Fibroblast of skin of right biceps (primary cell): ENCODE measurements at regions not wholly inside any gene's neighbourhood (a gene's known extent, or its start where the extent isn't known, plus 50 kb on each side); places are given as distances from the start of the nearest gene placed in this dataset.
"Not testable (repeated sequence)": the region's sequence is repeated elsewhere in the genome, so short reads cannot be mapped to it uniquely, and the experiment has no call there.

Source experiments
- DNase-seq: peaks from one replicate; pipeline ENCODE4 v3.0.0-alpha.2; 2013

DNA sequence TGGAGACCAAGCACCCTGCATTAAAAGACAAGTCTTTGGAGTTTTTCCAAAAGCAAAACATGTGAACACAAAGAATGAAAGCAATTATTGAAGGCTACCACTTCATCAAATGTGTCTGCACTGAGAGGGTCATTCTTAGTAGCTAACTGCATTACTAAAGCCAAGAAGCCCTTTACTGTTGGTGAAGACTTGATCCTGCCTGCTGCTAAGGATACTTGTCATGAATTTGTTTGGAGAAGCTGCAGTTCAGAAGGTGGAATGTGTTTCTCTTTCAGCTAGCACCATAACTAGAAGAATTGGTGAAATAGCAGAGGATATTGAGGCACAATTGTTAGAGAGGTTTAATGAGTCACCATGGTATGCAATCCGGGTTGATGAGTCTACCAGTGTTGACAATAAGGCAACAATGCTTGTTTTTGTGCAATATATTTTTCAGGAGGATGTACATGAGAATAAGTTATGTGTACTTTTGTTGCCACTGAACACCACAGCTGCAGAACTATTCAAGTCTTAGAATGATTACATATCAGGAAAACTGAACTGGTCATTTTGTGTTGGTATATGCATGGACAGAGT is 457.3 kb upstream of the ISX start:
- DNase-seq: peak; percentile 15

DNA sequence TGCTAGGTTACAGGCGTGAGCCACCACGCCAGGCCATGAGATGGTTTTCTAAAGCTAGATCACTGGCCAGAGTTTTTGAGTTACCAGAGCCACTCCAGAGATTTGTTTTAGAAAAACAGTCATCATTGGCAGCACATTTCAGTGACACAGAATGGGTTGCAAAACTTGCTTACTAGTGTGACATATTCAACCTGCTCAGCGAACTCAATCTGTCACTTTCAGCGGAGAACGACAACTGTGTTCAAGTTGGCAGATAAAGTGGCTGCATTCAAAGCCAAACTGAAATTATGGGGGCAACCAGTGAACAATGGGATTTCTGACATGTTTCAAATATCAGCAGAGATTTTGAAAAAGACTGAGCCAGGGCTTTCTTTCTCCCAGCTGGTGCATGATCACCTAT is 456.3 kb upstream of the ISX start:
- no peak for DNase-seq

DNA sequence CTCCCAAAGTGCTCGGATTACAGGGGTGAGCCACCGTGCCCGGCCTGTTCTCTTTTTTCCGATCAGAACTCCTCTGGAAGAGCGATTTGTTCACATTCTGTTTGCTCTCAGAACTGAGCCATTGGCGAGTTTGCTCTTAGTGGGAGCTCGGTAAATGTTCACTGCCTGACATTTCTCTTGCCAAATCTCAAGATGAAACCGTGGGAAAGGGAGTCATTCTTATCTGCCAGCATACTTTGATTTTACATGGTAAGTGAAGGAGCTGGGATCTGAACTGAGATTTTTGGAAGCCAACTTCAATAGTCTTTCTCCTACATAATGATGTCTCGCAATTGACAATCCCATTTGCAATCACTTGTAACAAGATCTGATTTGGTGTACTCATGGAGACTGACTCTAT is 445.8 kb upstream of the ISX start:
- DNase-seq: no peak

DNA sequence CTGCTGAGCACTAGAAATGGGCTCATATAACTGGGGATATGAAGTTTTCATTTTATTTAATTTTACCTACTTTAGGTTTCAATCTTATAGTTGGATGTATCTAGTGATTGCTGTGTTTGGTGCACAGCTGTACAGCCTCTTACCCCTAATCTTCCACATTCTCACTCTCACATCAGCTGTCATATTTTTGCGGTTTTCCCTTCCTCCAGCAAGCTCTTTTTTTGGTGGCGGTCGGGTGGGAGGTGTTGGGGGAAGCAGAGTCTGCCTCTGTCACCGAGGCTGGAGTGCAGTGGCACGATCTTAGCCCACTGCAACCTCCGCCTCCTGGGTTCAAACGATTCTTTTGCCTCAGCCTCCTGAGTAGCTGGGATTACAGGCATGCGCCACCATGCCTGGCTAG is 445.1 kb upstream of the ISX start:
- no peak for DNase-seq

DNA sequence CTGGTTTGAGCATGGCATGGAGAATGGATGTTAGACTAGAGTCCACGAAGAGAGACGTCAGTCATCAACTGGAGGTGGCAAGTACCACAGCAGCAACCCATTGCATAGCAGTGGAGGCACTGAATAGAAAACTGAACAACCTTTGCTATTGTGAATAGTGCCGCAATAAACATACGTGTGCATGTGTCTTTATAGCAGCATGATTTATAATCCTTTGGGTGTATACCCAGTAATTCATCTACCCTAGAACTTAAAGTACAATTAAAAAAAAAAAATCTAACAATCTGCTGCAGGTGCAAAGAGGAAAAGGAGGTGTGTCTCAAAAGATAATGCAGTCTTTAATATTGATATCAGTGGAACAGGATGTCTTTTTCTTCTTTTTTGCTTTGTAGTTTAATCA is 443.4 kb upstream of the ISX start:
- no peak for DNase-seq

DNA sequence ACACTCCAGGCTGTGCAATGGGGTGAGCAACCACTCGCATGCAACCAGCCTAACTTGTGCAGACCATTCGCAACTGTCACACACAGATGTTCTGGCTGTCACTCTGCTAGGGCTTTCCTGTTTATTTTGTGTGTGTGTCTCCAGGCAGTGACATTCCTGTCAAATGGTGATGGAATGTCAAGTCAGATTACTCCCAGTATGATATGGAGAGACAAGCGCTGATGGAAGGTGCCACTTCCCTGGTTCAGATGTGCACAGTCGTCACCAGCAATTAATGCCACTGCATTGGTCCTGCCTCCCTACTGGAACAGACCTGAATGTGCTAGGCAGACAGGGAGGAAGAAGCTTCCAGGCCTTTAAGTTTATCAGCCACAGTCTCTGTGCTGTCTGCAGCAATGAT is 442.4 kb upstream of the ISX start:
- DNase-seq: no peak

DNA sequence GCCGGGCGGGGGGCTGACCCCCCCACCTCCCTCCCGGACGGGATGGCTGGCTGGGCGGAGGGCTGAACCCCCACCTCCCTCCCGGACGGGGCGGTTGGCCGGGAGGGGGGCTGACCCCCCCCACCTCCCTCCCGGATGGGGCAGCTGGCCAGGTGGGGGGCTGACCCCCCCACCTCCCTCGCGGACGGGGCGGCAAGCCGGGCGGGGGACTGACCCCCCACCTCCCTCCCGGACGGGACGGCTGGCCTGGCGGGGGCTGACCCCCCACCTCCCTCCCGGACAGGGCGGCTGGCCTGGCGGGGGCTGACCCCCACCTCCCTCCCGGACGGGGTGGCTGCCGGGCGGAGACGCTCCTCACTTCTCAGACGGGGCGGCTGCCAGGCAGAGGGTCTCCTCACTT is 440.1 kb upstream of the ISX start:
- not testable (repeated sequence) for DNase-seq

DNA sequence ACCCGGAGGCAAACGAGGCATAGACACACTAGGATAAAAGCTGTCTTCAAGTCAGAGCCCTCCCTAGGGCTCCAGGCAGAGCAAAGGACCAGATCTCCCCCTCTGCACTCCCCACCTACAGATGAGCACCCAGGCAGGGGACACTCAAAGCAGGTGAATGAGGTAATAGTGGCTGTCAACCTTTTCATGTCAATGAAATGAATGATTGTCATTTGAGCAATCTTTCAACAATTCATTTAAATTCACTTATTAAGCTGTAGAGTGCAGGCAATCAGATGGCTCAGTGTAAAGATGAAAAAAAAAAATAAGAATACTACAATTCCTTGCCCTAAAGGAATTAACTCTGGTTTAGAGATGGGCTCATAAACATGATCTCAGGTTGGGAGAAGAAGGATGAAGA is 427.8 kb upstream of the ISX start:
- no peak for DNase-seq

DNA sequence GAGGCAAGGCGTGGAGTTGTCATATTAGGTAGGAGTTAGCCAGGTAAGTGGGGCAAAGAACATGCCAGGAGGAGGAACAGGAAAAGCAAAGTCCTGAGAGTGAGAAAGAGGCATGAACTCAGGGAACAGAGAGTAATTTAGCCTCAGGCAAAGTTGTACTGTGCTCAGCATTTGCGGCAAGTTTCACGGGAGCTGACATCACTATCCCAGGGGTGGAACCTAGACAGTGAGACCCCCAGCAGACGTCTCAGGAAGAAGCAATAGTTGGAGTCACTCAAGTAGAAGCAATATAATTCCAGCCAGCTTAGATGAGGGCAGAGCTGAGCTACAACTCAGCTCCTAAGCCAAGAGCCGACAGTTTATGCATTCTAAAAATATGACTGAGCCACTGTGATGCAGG is 426.0 kb upstream of the ISX start:
- DNase-seq: no peak

DNA sequence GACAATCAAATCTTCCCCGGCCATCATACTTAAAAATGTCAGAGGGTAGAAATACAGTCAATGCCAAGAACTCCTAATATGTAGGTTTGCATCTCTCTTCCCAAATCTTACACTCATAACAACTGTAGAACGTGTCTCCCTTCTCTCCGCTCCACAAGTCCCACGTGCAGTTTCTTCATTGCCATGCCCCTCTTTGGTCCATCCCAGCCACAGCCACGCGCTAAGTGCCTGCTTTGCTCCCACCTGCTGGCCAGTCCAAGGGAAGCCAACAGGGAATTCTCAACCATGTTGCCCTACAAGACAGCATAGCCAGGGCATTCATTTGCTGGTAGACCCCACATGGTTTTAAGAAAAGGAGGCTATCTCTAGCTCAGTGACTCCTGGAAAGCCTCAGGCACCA is 420.6 kb upstream of the ISX start:
- no peak for DNase-seq

DNA sequence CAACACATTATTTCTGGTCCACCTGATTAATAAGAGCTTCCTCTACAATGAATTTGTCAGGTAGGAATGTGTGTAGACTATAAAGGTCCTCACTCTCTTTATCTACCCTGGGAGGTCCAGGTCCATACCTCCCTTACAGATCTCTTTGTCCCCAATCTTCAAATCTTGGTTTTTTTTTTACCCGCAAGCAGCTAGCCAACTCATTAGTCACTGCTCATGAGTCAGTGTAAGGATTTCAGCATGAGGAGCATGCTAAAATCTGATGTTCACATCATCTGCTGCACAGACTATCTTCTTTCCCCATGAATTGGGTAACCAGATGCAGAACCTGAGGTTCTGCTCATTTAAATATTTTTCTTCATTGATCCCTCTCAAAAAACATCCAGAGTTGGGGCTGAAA is 397.0 kb upstream of the ISX start:
- peak; percentile 65 for DNase-seq

DNA sequence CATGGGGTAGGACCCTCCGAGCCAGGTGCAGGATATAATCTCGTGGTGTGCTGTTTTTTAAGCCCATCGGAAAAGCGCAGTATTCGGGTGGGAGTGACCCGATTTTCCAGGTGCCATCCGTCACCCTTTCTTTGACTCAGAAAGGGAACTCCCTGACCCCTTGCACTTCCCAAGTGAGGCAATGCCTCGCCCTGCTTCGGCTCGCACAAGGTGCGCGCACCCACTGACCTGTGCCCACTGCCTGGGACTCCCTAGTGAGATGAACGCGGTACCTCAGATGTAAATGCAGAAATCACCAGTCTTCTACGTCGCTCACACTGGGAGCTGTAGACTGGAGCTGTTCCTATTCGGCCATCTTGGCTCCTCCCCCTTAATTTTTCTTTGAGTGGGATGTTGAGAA is 382.9 kb upstream of the ISX start:
- DNase-seq: not testable (repeated sequence)

DNA sequence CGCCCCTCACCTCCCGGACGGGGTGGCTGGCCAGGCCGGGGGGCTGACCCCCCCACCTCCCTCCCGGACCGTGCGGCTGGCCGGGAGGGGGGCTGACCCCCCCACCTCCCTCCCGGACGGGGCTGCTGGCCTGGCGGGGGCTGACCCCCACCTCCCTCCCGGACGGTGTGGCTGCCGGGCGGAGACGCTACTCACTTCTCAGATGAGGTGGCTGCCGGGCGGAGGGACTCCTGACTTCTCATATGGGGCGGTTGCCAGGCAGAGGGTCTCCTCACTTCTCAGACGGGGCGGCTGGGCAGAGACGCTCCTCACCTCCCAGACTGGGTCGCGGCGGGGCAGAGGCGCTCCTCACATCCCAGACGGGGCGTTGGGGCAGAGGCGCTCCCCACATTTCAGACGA is 381.7 kb upstream of the ISX start:
- not testable (repeated sequence) for DNase-seq

DNA sequence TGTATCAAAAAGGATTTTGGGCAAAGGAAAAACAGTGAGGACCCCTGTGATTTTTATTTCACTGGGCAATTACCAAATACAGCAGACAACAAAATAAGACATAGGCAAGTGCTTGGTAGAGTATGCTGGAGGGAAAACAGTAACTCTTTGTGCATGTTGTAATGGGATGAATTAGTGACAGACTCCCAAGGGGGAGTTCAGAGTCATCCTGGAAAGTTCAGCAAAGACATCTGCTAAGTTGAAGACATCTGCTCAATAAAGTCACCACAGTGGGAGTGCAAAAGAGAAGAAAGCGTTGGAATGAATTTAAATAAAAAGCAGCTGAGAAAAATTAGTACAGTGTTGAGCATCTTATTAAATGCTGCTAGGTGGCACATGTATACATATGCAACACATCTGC is 378.8 kb upstream of the ISX start:
- no peak for DNase-seq

DNA sequence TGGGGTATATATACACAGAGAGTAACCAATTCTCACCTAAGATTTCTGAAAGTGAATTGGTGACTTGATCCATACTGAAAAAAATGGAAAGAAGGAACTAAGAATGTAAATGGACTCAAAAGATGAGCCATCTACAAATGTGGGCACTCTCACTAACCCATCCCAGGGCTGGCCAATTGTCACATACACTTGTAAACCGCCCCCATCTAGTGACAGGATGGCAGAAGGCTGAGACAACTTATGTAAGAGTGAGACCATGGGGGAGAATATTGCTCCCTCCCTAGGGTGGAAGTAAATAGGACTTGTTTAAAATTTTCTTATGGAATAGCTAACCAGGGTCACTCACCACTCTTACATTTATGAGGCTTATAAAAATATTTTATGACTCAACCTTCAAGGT is 377.1 kb upstream of the ISX start:
- DNase-seq: no peak

DNA sequence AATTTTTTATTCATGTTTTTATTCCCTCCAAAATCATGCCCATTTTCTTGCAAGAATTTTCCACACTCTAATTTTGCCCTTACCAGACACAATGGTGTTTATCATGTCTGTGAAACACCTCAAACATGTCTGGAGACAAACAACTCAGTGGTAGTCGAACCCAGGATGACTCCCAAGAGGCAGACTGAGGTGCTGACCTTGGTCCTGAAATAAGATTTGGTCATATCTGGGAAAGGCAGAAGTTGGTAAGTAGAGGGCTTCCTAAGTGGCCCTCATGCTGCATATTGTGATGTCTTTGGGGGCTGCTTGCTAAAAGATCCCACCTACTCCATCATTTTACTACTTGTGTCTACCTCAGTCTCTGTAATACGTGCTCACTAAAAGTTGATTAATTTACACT is 369.4 kb upstream of the ISX start:
- DNase-seq: no peak

DNA sequence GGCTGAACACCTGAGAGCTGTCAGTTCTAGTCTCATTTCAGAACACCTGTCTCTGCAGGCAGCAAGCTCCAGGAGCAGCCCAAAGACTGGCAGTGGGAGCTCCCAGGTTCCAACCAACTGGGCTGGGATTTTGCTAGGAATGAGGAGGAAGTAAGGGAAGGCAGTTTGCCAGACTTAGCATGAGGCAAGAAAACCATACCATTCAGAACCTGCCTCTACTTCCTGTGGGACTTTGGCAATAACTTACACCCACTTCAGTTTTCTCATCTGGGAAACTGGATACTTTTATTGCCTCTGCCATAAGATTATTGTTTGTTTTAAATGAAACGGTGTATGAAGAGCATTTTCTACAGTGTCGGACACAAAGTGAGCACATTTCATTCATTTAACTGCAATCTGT is 363.7 kb upstream of the ISX start:
- no peak for DNase-seq

DNA sequence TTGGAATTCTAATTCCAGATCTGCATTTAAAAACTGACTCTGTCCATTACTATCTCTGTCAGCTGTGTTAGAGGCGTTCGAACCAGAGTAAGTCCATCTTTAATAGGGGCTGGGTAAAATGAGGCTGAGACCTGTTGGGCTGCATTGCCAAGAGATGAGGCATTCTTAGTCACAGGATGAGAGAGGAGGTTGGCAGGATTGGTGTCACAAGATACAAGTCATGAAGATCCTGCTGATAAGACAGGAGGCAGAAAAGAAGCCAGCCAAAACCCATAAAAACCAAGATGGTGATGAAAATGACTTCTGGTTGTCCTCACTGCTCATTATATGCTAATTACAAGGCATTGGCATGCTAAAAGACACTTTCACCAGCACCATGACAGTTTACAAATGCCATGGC is 356.3 kb upstream of the ISX start:
- no peak for DNase-seq

DNA sequence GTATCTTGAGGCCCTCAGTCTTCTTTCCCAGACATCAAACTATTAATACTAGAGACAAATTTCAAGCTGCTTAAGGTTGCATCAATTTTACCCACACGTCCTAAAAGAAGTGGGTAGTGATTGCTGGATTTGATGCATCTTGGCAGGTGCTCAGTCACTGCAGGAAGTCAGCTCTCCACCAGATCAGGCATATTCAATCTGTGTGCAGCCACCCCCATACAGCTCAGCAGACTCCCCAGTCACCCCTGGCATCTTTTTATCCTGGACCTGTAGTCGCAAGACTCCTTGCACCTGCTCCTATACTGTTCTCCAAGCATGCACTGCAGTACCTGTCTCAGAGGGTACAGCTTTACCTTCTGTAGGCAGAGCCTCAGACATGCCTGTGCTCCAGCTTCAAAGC is 343.1 kb upstream of the ISX start:
- no peak for DNase-seq

DNA sequence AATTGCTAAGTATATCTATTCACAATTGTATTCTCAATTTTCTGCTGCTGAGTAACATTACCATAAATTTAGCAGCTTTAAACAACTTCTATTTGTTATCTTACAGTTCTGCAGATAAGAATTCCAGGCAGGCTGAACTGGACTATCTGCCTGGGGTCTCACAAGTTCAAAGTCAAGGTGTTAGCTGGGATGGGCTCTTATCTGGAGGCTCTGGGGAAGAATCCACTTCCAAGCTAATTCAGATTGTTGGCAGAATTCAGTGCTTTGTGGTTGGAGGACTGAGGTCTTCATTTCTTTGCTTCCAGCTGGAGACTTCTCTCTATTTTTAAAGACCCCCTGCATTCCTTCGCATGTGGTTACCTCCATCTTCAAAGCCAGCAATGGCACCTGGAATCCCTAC is 329.9 kb upstream of the ISX start:
- DNase-seq: no peak

DNA sequence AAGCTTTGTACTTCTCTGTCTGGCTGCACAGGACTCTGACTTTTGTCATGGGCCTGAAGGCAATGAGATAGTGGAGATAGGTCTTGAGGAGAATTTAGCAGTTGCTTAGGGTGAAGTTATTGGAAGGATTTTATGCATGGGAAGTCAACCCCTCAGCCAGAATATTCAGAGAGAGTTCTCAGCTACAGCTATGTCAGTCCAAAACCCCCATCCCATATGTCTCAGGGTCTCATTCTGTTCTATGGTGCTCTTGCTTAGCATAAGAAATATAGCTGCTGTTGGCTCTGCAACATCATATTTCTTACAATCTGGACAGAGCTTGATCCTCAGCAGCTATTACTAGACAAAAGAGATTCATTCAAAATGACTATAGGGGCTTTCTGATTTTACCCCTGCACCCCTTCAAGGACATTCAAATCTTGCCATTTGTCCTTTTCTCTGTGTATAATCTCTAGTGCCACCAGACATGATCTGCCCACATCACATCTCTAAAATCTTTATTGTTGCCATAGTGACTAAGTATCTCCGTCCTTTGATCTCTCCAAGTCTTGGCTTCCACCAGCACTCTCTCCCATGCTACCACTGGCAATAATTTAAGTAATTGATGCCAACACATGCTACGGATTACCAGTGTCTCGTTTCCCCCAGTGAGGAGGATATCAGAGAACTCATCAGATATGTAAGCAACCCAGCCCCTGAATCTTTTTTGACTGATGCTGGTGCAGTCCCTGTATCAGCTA is 327.1 kb upstream of the ISX start:
- DNase-seq: no peak

DNA sequence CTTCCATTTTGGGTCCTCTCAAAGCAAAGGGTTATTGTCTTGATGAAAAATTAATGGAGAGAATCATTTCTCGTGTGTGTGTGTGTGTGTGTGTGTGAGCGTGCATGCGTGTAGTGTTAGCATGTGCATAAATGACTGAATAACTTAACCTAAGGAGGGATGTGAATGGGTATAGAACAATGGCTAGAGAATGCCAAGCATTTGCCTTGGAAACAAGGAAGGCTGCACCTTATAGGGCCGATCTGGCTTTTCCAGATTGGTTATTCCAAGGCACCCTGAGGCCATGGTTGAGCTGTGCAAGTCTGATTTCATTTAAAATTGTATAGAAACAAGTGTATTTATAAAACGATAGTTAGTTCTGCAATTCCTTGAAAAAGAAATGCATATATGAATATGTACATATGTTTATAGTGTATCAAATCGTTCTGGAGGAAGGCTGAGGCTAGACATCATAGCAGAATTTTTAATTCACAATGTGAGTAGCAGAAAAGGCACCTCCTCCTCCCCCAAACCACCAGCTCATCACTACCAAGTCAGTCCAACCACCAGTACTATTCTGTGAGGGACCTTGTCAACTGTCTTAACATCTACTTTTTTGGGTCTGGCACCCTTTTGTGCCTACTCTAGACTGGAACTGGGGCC is 322.7 kb upstream of the ISX start:
- DNase-seq: no peak

DNA sequence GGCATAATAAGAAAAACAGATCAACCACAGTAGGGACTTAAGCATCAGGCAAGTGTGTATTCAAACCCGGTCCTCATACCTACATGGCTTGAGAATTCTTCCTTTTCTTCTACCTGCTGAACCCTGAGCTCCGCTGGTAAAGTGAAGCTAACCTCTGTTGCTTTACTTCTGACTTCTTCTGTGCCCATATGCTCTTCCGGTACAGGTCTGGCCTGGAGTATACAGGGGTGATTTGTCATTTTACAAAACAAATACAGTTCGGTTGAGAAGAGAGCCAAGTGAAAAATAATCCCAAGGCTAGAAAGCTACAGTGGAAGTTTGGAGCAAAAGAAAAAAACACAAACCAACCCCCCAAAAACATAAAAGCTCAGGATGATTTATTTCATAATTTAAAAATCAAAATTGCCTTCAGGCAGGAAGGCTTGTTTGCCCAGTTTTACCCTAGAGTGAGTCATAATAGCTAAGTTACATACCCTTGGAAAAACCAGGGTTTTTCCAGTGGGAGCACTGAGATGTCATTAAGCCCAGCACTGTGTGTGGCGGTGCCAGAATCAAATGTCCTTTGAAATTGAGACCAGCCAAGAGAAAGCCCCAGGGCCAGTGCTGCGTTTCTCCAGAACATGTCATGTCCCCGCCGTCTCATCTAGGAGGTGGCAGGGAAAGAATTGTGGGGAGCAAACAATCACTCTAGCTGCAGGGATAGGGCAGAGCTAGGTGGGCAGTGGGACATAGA is 305.5 kb upstream of the ISX start:
- DNase-seq: no peak

DNA sequence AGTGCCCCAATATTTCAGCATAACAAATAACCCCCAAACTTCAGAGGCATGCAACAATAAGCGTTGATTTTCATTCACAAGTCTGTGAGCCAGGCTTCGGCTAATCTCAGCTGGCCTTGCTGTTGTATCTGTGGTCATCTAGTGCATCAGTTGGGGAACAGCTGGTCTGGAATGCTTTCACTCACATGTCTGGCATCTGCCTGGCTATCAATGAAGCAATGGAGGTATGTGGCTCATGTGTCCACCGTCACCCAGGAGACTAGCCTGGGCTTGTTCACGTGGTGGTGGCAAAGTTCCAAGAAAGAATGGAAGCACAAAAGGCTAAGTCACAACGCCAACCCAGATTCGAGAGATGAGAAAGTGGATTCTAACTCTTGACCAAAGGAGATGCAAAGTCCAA is 304.8 kb upstream of the ISX start:
- peak; percentile 21 for DNase-seq
